Right lobe of liver (tissue), 6 donors: ENCODE measurements at regions not wholly inside any gene's neighbourhood (a gene's known extent, or its start where the extent isn't known, plus 50 kb on each side); places are given as distances from the start of the nearest gene placed in this dataset.

ENCODE experiments used
- ATAC-seq, 4 donors: fragments of 200-7000 bp; cut with Tn5 transposase; one replicate each; pipeline ENCODE4 v1.9.1; 2020; ENCODE audit warnings: mild to moderate bottlenecking in 4 of 4, moderate library complexity in 4 of 4
- DNase-seq, 3 donors: peaks; one replicate each; pipeline ENCODE4 v3.0.0-alpha.2; 2020
- H3K27ac ChIP-seq, 3 donors: fragments of 200-600 bp; one replicate each; pipeline ENCODE4 v1.8.0; 2022
- H3K27me3 ChIP-seq, 2 donors: fragments of 200-600 bp; one replicate each; pipeline ENCODE4 v1.8.0; 2022
- H3K36me3 ChIP-seq, 4 donors: fragments of 200-600 bp; sonication (generic) in 1 of 4; one replicate each; pipeline versions ENCODE4 v1.5.1 to v1.8.0; 2017 to 2022; ENCODE audit warnings: control low read depth in 1 of 4
- H3K4me1 ChIP-seq, 4 donors: fragments of 200-600 bp; sonication (generic) in 1 of 4; one replicate each; pipeline versions ENCODE4 v1.5.1 to v1.8.0; 2017 to 2022; ENCODE audit warnings: control low read depth in 1 of 4
- H3K4me3 ChIP-seq, 3 donors: fragments of 200-600 bp; one replicate each; pipeline ENCODE4 v1.8.0; 2022
- H3K9me3 ChIP-seq, 4 donors: fragments of 200-600 bp; sonication (generic) in 1 of 4; one replicate each; pipeline versions ENCODE4 v1.5.1 to v1.8.0; 2017 to 2022; ENCODE audit warnings: control low read depth in 1 of 4
- CTCF ChIP-seq, 4 donors: fragments of 200-600 bp in 3 of 4; fragments of 450-650 bp in 1 of 4; IDR thresholded peaks; one replicate each; pipeline versions ENCODE4 v1.5.1 to v1.8.0; 2016 to 2022; ENCODE audit warnings: antibody characterized with exemption in 4 of 4, mild to moderate bottlenecking in 2 of 4
- POLR2A ChIP-seq: fragments of 450-650 bp; IDR thresholded peaks from one replicate; pipeline ENCODE4 v1.6.1; 2017; ENCODE audit warnings: antibody characterized with exemption, mild to moderate bottlenecking
- WGBS: methylation state at CpG from one replicate; pipeline ENCODE4 v1.1.6; 2018; ENCODE audit warnings: low coverage, low lambda C conversion rate; ENCODE audit not compliant: insufficient coverage; ENCODE audit errors: missing lambda C conversion rate; 5-methylcytosine and 5-hydroxymethylcytosine counted together
- intact Hi-C, 2 donors: fragments of 100-400 bp; cut with DNase I; formaldehyde crosslinking; loops; one replicate each; pipeline versions ENCODE4 v1.11.2 to v1.14.1; 2022
- donor health status: DM: no; HTN: yes; CAD: no.
- donor health status: DM: no; HTN: no; CAD: no.
- donor health status: DM: no; HTN: no; CAD: no.
- donor health status: DM: no; HTN: yes; CAD: no.
- donor health status: DM: no; HTN: yes; CAD: no.

- intact Hi-C loops = no loop called here
- H3K4me3 ChIP-seq = no peak overlapping the region
- H3K9me3 ChIP-seq = no peaks in the 10 kb centered on the region
- DNase-seq = no peak
- 53% methylated on average over 3 of the region's 3 CpGs for WGBS
- H3K36me3 ChIP-seq = no peaks in the 10 kb centered on the region
- ATAC-seq = no peak
- H3K4me1 ChIP-seq = no peaks in the 10 kb centered on the region
- no peaks in the 10 kb centered on the region for H3K27me3 ChIP-seq
- no peak overlapping the region for H3K27ac ChIP-seq
- TF ChIP-seq POLR2A = no peak
- no peak for TF ChIP-seq CTCF (IDR thresholded peaks at IDR 0.05)
Observed at GRCh38 chr15:95737060-95737459, 593.4 kb upstream of the NR2F2 start.

GRCh38 chr15:95739131-95739530 is 591.4 kb upstream of the NR2F2 start:
- Histone ChIP-seq H3K9me3 (no peaks in the 10 kb centered on the region), H3K4me1 (no peaks in the 10 kb centered on the region), H3K27ac (no peak overlapping the region), H3K4me3 (no peak overlapping the region), H3K36me3 (no peaks in the 10 kb centered on the region), H3K27me3 (no peaks in the 10 kb centered on the region)
- ATAC-seq (no peak), DNase-seq (no peak)
- TF ChIP-seq CTCF (IDR thresholded peaks at IDR 0.05) (no peak), POLR2A (no peak)
- 71% methylated on average over 5 of the region's 5 CpGs for WGBS
- intact Hi-C loops = no loop called here

- Histone ChIP-seq H3K9me3 (no peaks in the 10 kb centered on the region), H3K27ac (no peak overlapping the region), H3K36me3 (no peaks in the 10 kb centered on the region), H3K27me3 (no peaks in the 10 kb centered on the region), H3K4me3 (no peak overlapping the region), H3K4me1 (no peaks in the 10 kb centered on the region)
- no peak for DNase-seq
- ATAC-seq = no peak
- WGBS = 70% methylated on average over 4 of the region's 4 CpGs
- intact Hi-C loops = no loop called here
- no peak for TF ChIP-seq POLR2A
- no peak for TF ChIP-seq CTCF (IDR thresholded peaks at IDR 0.05)
Observed at GRCh38 chr15:95741830-95742229, 588.7 kb upstream of the NR2F2 start.

GRCh38 chr15:95742256-95742655 is 588.2 kb upstream of the NR2F2 start:
- intact Hi-C loops = no loop called here
- Histone ChIP-seq H3K4me1 (no peaks in the 10 kb centered on the region), H3K4me3 (no peak overlapping the region), H3K9me3 (no peaks in the 10 kb centered on the region), H3K27me3 (no peaks in the 10 kb centered on the region), H3K36me3 (no peaks in the 10 kb centered on the region), H3K27ac (no peak overlapping the region)
- WGBS = 93% methylated on average over 3 of the region's 3 CpGs
- DNase-seq (no peak), ATAC-seq (no peak)
- no peak for TF ChIP-seq POLR2A
- no peak for TF ChIP-seq CTCF (IDR thresholded peaks at IDR 0.05)

- TF ChIP-seq CTCF (IDR thresholded peaks at IDR 0.05) (no peak), POLR2A (no peak)
- Histone ChIP-seq H3K9me3 (no peaks in the 10 kb centered on the region), H3K27me3 (no peaks in the 10 kb centered on the region), H3K36me3 (no peaks in the 10 kb centered on the region), H3K4me1 (no peaks in the 10 kb centered on the region), H3K27ac (no peak overlapping the region), H3K4me3 (no peak overlapping the region)
- no peak for ATAC-seq
- intact Hi-C loops = no loop called here
- DNase-seq = no peak
- WGBS = 79% methylated on average over 2 of the region's 2 CpGs
Observed at GRCh38 chr15:95742836-95743235, 587.7 kb upstream of the NR2F2 start.
